ENCODE measurements at regions not wholly inside any gene's neighbourhood (a gene's known extent, or its start where the extent isn't known, plus 50 kb on each side); places are given as distances from the start of the nearest gene placed in this dataset.
"Not testable (repeated sequence)": the region's sequence is repeated elsewhere in the genome, so short reads cannot be mapped to it uniquely, and the experiment has no call there.

GRCh38 chr6:19722999-19723398, 114.2 kb upstream of the ID4 start:
- no peaks in the 10 kb centered on the region for H3K9me3 ChIP-seq (ENCODE audit: low read length)
- no peak overlapping the region for H2AFZ ChIP-seq (ENCODE audit: low read length)
- H3K4me2 ChIP-seq (ENCODE audit: low read length), result no peak overlapping the region
- no peaks in the 10 kb centered on the region for H3K27me3 ChIP-seq (ENCODE audit: insufficient read depth, low read length)
- H3K27ac ChIP-seq (ENCODE audit: low read depth, low read length, poor library complexity, severe bottlenecking), result no peak overlapping the region
- no peaks in the 10 kb centered on the region for H3F3A ChIP-seq (ENCODE audit: insufficient read depth, low read length)
- H3K4me3 ChIP-seq (ENCODE audit: low read depth, low read length, poor library complexity, severe bottlenecking), result no peak overlapping the region
- no peaks in the 10 kb centered on the region for H3K79me2 ChIP-seq (ENCODE audit: insufficient read depth, low read length)
- H3K36me3 ChIP-seq (ENCODE audit: insufficient read depth, low read length), result no peaks in the 10 kb centered on the region
- H3K4me1 ChIP-seq (ENCODE audit: insufficient read depth, low read length, severe bottlenecking), result no peaks in the 10 kb centered on the region
- H4K20me1 ChIP-seq (ENCODE audit: insufficient read depth, low read length), result no peaks in the 10 kb centered on the region
- H3K9me2 ChIP-seq (ENCODE audit: low read depth, low read length), result no peaks in the 10 kb centered on the region
- TF ChIP-seq, protein P1, sequence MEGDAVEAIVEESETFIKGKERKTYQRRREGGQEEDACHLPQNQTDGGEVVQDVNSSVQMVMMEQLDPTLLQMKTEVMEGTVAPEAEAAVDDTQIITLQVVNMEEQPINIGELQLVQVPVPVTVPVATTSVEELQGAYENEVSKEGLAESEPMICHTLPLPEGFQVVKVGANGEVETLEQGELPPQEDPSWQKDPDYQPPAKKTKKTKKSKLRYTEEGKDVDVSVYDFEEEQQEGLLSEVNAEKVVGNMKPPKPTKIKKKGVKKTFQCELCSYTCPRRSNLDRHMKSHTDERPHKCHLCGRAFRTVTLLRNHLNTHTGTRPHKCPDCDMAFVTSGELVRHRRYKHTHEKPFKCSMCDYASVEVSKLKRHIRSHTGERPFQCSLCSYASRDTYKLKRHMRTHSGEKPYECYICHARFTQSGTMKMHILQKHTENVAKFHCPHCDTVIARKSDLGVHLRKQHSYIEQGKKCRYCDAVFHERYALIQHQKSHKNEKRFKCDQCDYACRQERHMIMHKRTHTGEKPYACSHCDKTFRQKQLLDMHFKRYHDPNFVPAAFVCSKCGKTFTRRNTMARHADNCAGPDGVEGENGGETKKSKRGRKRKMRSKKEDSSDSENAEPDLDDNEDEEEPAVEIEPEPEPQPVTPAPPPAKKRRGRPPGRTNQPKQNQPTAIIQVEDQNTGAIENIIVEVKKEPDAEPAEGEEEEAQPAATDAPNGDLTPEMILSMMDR (IDR thresholded peaks at IDR 0.05; ENCODE audit: low read length), result no peak
- TF ChIP-seq EZH2 (IDR thresholded peaks at IDR 0.05; ENCODE audit: borderline replicate concordance, low read length), result no peak
- no peak overlapping the region for H3K9ac ChIP-seq (ENCODE audit: low read length)

DNA sequence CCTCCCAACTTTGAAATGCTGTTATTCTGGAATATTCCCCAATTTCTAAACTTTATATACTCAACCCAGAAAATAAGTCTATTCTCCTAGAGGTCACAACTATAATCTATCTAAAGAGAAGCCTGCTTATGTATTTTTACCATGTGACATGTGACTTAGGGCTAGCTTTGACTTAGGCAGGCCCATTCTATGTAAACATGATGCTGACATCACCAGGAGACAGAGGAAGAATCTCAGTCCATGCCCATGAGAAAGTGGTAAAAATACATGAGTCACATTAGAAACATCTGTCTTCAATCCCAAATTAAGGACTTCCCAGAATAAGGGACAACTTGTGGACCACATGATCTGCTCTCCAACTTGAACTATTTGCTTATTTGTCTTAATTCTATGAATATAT, 113.6 kb upstream of the ID4 start:
- H3K79me2 ChIP-seq (ENCODE audit: insufficient read depth, low read length), result no peaks in the 10 kb centered on the region
- no peaks in the 10 kb centered on the region for H3K36me3 ChIP-seq (ENCODE audit: insufficient read depth, low read length)
- H3K27me3 ChIP-seq (ENCODE audit: insufficient read depth, low read length), result no peaks in the 10 kb centered on the region
- H3K4me2 ChIP-seq (ENCODE audit: low read length), result no peak overlapping the region
- H3K9ac ChIP-seq (ENCODE audit: low read length), result no peak overlapping the region
- no peak overlapping the region for H2AFZ ChIP-seq (ENCODE audit: low read length)
- no peaks in the 10 kb centered on the region for H3K4me1 ChIP-seq (ENCODE audit: insufficient read depth, low read length, severe bottlenecking)
- H3F3A ChIP-seq (ENCODE audit: insufficient read depth, low read length), result no peaks in the 10 kb centered on the region
- H3K4me3 ChIP-seq (ENCODE audit: low read depth, low read length, poor library complexity, severe bottlenecking), result no peak overlapping the region
- no peak overlapping the region for H3K27ac ChIP-seq (ENCODE audit: low read depth, low read length, poor library complexity, severe bottlenecking)
- no peaks in the 10 kb centered on the region for H4K20me1 ChIP-seq (ENCODE audit: insufficient read depth, low read length)
- no peaks in the 10 kb centered on the region for H3K9me2 ChIP-seq (ENCODE audit: low read depth, low read length)
- TF ChIP-seq, protein P1 (IDR thresholded peaks at IDR 0.05; ENCODE audit: low read length), result no peak
- no peak for TF ChIP-seq EZH2 (IDR thresholded peaks at IDR 0.05; ENCODE audit: borderline replicate concordance, low read length)
- no peaks in the 10 kb centered on the region for H3K9me3 ChIP-seq (ENCODE audit: low read length)

DNA sequence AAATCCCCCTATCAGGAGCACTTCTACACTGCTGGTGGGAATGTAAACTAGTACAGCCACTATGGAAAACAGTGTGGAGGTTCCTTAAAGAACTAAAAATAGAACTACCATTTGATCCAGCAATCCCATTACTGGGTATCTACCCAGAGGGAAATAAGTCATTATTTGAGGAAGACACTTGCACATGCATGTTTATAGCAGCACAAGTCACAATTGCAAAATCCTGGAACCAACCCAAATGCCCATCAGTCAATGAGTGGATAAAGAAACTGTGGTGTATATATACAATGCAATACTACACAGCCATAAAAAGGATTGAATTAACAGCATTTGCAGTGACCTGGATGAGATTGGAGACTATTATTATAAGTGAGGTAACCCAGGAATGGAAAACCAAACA, 111.7 kb upstream of the ID4 start:
- not testable (repeated sequence) for H2AFZ ChIP-seq (ENCODE audit: low read length); H3K4me3 ChIP-seq (ENCODE audit: low read depth, low read length, poor library complexity, severe bottlenecking); H4K20me1 ChIP-seq (ENCODE audit: insufficient read depth, low read length); H3K4me2 ChIP-seq (ENCODE audit: low read length); H3F3A ChIP-seq (ENCODE audit: insufficient read depth, low read length); H3K27ac ChIP-seq (ENCODE audit: low read depth, low read length, poor library complexity, severe bottlenecking); H3K9me3 ChIP-seq (ENCODE audit: low read length); H3K27me3 ChIP-seq (ENCODE audit: insufficient read depth, low read length); H3K79me2 ChIP-seq (ENCODE audit: insufficient read depth, low read length); H3K9ac ChIP-seq (ENCODE audit: low read length); H3K9me2 ChIP-seq (ENCODE audit: low read depth, low read length); H3K4me1 ChIP-seq (ENCODE audit: insufficient read depth, low read length, severe bottlenecking); H3K36me3 ChIP-seq (ENCODE audit: insufficient read depth, low read length)

DNA sequence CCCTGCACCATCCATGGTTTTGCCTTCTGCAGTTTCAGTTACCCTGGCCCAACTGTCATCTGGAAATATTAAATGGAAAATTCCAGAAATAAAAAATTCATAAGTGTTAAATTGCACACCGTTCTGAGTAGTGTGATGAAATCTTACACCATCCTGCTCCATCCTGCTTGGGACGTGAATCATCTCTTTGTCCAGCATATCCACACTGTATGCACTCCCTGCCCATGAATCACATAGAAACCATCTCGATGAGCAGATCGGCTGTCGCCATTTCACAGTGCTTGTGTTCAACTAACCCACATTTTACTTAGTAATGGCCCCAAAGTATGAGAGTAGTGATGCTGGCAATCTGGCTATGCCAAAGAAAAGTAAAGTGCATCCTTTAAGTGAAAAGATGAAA, 105.9 kb upstream of the ID4 start:
- Histone ChIP-seq H3K27ac (ENCODE audit: low read depth, low read length, poor library complexity, severe bottlenecking) (no peak overlapping the region), H3K4me3 (ENCODE audit: low read depth, low read length, poor library complexity, severe bottlenecking) (no peak overlapping the region), H3K9me2 (ENCODE audit: low read depth, low read length) (no peaks in the 10 kb centered on the region), H3F3A (ENCODE audit: insufficient read depth, low read length) (no peaks in the 10 kb centered on the region), H4K20me1 (ENCODE audit: insufficient read depth, low read length) (no peaks in the 10 kb centered on the region), H3K79me2 (ENCODE audit: insufficient read depth, low read length) (no peaks in the 10 kb centered on the region), H3K27me3 (ENCODE audit: insufficient read depth, low read length) (no peaks in the 10 kb centered on the region), H3K4me2 (ENCODE audit: low read length) (no peak overlapping the region), H3K4me1 (ENCODE audit: insufficient read depth, low read length, severe bottlenecking) (no peaks in the 10 kb centered on the region), H3K9me3 (ENCODE audit: low read length) (no peaks in the 10 kb centered on the region), H3K36me3 (ENCODE audit: insufficient read depth, low read length) (no peaks in the 10 kb centered on the region), H3K9ac (ENCODE audit: low read length) (no peak overlapping the region), H2AFZ (ENCODE audit: low read length) (no peak overlapping the region)
- TF ChIP-seq EZH2 (IDR thresholded peaks at IDR 0.05; ENCODE audit: borderline replicate concordance, low read length), result no peak
- TF ChIP-seq, protein P1 (IDR thresholded peaks at IDR 0.05; ENCODE audit: low read length), result no peak

All from OCI-LY1 (cell line).